ENCODE measurements at regions not wholly inside any gene's neighbourhood (a gene's known extent, or its start where the extent isn't known, plus 50 kb on each side); places are given as distances from the start of the nearest gene placed in this dataset.

DNA sequence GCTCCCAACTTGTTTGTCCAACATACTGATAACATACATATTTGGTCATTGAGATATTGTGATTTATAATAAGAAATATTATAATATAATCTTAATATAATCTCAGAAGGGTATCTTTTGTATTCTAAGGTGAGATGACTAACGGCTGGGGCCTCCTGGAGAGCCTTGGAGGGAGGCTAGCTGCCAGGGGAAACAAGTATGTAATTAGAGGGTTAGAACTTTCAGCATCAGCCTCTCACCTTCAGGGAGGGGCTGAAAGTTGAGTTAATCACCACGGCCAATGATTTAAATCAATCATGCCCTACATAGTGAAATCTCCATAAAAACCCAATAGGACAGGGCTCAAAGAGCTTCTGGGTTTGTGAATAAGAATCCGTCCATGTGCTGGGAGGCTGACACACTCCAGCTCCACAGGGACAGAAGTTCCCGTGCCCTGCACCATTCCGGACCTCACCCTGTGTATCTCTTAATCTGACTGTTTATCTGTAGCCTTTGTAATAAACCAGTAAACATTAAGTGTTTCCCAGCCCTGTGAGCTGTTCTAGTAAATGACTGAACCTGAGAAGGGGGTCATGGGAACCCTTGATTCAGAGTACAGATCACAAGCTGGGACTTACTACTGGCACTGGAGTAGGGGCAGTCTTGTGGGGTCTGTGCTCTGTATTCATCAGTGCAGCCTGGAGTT lies 86.3 kb upstream of the STEAP1B start:
- no peak for DNase-seq

GRCh38 chr7:22584179-22584578 lies 84.2 kb upstream of the STEAP1B start:
- no peak for DNase-seq

DNA sequence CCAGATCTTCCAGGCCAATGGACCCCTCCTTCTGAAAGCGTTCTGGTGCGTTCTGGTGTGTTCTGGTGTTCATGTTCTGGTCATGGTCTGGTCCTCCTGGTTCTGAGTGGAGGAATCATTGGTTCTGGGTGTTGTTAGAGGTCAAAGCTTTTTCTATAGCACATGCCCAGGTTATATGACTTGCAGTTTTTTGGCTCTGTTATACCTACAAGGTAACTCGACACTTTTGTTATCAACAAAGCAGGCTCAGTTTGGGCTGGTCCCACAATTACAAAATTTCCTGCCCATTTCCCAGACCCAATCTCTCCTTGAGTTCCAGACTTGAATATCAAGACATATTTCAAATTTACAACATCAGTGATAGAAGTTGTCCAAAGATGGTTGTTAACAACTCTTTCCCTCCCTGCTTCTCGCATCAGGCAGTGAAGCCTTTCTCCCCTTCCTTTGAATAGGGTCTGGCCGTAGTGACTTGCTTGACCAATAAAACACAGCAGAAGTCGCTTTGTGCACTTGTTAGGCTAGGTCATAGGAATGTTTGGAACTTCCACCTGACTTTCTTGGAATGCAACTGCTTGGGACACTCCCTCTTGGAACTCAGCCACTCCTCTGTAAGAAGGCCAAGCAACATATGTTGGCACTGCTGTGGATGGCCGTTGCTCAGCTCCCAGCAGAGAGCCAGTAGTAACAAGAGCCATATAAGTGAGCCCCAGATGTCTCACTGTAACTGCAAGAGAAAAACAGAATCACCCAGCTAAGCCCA lies 83.1 kb upstream of the STEAP1B start:
- DNase-seq: no peak

GRCh38 chr7:22581099-22581498 lies 81.1 kb upstream of the STEAP1B start:
- no peak for DNase-seq

- DNase-seq: no peak
Observed at GRCh38 chr7:22579961-22580360, 80.0 kb upstream of the STEAP1B start.

DNA sequence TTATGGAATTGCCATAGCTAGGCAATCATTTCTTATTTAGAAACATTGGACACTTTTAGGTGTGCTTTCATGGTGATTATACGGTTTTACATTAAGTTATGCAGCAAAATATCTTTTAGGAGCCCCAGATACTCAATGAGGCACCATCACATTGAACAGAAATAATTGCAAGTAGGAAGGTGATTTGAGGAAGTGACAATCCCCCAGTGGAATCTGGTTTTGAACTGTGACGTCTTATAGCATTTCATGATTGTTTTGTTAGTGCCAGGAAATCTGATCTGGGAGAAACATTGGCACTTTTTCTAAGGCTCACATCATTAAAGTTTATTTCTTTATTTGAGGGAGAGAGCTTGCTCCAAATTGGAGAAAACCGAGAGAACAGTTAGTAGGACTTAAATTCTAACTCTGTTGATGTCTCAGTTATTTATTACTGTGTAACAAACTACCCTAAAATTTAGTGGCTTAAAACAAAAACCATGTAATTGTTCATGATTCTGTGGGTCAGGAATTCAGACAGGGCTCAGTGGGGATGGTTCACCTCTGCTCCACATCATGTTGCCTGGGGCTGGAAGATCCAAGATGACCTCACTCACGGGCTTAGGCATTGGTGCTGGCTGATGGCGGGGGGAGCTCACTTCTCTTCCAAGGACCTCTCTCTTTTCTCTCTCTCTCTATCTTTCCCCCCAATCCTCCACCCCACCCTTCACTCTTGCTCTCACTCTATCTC lies 78.2 kb upstream of the STEAP1B start:
- DNase-seq: no peak

- no peak for DNase-seq
Observed at GRCh38 chr7:22577470-22578001, 77.5 kb upstream of the STEAP1B start.

DNA sequence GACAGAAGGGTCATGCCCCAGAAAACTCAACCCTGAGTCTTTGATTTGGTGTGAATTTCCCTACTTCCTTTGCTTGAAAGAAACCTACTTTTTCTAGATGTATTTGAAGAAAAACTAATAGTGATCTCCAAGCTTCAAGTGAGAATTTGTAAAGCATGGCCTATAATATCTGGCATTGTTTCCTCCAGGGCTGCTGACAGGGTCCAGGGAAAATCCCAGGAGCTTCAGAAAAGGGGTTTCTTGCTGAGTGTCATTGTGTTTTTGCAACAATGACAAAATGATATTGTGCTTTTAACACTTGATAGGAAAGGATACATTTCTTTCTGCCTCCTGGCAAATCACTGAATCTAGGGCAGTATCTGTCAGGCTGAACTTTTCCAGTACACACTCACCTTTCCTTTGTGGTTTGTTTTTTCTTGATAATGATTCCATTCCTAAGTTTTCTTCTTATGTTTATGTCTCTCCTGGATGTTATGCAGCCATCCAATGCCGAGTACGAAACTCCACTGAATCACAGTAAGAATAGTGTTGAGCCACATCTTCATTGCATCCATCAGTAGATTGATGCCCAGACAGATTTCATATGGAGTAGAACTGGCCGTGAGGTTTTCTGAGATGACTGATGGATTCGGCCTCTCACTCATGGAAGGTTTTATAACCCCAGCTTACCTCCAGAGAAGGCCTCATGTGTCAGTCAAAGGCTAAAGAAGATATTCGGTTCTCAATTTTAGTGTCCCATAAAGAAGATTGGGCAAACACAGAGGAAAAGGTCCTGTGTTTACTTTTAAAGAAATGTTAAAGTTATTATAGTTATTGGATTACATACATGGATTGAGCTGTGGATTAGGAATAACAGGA lies 76.9 kb upstream of the STEAP1B start:
- no peak for DNase-seq

DNA sequence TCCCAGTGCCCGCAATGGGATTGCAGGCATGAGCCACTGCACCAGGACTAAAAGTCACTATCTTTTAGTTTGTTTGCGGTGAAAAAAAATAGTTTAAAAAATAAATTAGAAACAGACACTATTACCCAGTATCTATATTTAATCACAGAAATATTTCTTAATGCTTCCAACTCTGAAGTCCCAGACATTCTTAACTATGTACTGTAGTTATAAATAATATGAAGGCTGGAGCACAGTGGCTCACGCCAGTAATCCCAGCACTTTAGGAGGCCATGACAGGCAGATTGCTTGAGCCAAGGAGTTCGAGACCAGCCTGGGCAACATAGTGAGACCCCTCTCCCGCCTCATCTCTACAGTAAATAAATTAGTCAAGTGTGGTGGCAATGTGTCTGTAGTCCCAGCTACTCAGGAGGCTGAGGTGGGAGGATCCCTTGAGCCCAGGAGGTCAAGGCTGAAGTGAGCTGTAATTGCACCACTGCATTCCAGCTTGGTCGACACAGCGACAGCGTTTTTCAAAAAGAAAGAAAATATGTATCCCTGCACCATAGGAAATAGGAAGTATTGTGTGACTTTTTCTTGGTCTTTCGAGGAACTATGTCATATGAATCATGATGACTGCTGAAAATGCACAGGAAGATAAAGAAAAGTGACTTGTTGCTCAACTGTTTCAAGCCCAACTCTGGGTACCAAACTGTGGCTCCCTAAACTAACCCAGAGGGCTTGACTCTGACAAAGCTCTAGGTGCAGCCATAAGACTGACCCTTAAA lies 74.9 kb upstream of the STEAP1B start:
- no peak for DNase-seq

DNA sequence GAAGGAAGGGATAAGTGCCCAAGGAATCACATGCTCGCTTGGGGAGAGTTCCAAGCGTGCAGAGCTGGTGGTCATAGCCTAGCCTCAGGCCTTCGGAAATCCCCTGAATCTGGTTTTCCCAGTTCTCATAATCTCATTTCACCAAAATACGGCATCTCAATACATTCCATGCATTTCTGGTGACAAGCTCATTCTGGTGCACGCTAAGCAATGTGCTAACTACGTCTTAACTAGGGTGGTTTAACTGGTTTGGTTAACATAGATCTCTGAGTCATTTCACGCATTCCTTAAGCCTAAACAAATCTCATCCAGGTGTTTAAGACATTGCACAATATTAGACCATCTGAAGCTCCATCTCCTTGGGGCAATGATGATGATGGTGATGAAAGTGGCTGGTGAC lies 72.9 kb upstream of the STEAP1B start:
- DNase-seq: no peak

- DNase-seq: no peak
Observed at GRCh38 chr7:22572292-22572691, 72.3 kb upstream of the STEAP1B start.

DNA sequence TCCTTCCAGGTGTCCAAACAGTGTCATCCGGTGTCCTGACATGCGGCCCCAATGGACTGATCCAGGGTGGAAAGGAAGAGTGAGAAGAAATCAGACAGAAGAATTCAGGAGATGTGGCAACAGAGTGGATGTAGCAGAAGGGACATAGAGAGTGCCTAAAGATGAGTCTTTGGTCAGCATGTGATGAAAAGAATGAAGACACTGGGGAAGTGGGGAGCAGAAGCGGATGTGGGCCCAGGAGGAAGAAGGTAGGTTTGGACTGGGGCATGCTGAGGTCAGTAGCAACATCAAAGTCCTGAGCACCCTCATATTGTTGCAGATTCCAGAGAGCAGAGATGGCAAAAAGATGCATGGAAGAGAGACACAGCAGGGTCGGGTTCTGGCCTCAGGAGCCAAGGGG lies 71.8 kb upstream of the STEAP1B start:
- no peak for DNase-seq

DNA sequence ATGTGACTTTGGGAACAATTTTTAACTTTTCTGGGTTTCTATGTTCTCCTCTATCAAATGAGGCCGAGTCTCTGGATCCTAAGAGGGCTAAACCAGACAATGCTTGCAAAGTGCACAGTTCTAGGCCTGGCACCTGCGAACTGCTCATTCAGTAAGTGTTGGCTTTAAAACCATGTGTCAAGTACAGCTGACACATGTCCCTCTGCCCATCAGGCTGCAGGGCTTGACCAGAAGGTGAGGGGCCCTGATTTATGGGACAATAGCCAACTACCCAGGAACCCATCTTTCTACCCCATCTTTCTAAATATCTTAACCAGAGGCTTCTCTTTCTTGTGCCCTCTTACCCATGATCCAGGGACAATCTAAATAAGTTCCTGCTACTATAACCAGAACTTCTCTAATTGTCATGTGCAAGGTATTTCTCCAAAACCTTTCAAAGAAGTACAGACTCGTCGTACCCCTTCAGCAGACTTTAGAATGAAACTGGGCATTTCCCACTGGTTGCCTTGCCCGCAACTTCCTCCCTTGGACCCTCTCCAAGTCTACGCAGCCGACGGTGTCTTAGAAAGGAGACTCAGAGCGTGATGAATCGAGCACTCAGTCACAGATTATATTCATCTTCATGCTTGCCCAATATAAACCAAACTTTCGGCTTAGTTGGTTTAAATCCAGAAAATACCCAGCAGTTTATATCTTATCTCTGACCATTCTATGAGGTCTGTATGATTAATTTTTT lies 69.8 kb upstream of the STEAP1B start:
- no peak for DNase-seq

DNA sequence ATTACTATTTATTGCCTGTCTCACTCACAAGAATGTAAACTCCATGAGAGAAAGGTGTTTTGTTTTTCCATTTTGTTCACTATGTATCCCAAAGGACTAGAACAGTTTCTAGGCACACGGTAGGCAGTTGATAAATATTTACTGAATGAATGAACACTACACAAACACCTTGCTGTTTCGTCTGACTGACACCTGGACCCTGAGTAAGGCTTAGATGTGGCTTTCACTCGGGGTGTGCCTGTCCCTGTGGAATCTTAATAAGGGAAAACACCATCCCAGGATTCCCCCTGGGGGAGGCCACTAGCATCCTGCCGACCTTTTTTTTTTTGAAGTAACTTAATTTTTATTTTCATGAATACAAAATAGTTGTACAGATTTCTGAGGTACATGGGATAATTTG lies 66.6 kb upstream of the STEAP1B start:
- no peak for DNase-seq

- no peak for DNase-seq
Observed at GRCh38 chr7:22566176-22566575, 66.2 kb upstream of the STEAP1B start.

GRCh38 chr7:22565315-22565811 lies 65.4 kb upstream of the STEAP1B start:
- DNase-seq: no peak

GRCh38 chr7:22564511-22565045 lies 64.6 kb upstream of the STEAP1B start:
- no peak for DNase-seq

- DNase-seq: no peak
Observed at GRCh38 chr7:22563621-22564241, 63.7 kb upstream of the STEAP1B start.

- no peak for DNase-seq
Observed at GRCh38 chr7:22563032-22563501, 63.1 kb upstream of the STEAP1B start.
